Duodenal mucosa (tissue), 2 donors: ENCODE measurements at regions not wholly inside any gene's neighbourhood (a gene's known extent, or its start where the extent isn't known, plus 50 kb on each side); places are given as distances from the start of the nearest gene placed in this dataset.
"Not testable (repeated sequence)": the region's sequence is repeated elsewhere in the genome, so short reads cannot be mapped to it uniquely, and the experiment has no call there.

Experiments
- H3K27ac ChIP-seq: one replicate; pipeline ENCODE4 v1.7.0; 2013; ENCODE audit warnings: low read depth, low read length
- H3K27me3 ChIP-seq, 2 donors: one replicate each; pipeline ENCODE4 v1.7.0; 2013; ENCODE audit warnings: low read length in 2 of 2, control low read depth in 1 of 2; ENCODE audit not compliant: insufficient read depth in 2 of 2, control insufficient read depth in 1 of 2
- H3K36me3 ChIP-seq, 2 donors: one replicate each; pipeline ENCODE4 v1.7.0; 2013; ENCODE audit warnings: low read length in 2 of 2, control low read depth in 1 of 2; ENCODE audit not compliant: insufficient read depth in 2 of 2, control insufficient read depth in 1 of 2
- H3K4me1 ChIP-seq, 2 donors: one replicate each; pipeline ENCODE4 v1.7.0; 2013; ENCODE audit warnings: low read length in 2 of 2, control low read depth in 1 of 2; ENCODE audit not compliant: insufficient read depth in 2 of 2, control insufficient read depth in 1 of 2
- H3K4me3 ChIP-seq, 2 donors: one replicate each; pipeline ENCODE4 v1.7.0; 2013; ENCODE audit warnings: low read length in 2 of 2, low read depth in 1 of 2
- H3K9ac ChIP-seq, 2 donors: one replicate each; pipeline ENCODE4 v1.7.0; 2013; ENCODE audit warnings: low read length in 2 of 2, low read depth in 1 of 2
- H3K9me3 ChIP-seq, 2 donors: one replicate each; pipeline ENCODE4 v1.7.0; 2013; ENCODE audit warnings: low read length in 2 of 2, control low read depth in 1 of 2; ENCODE audit not compliant: control insufficient read depth in 1 of 2

- H3K4me1 ChIP-seq = no peaks in the 10 kb centered on the region
- H3K9me3 ChIP-seq = no peaks in the 10 kb centered on the region
- H3K27me3 ChIP-seq = no peaks in the 10 kb centered on the region
- no peaks in the 10 kb centered on the region for H3K36me3 ChIP-seq
- H3K27ac ChIP-seq = no peak overlapping the region
- H3K4me3 ChIP-seq = no peak overlapping the region
- no peak overlapping the region for H3K9ac ChIP-seq
Measured at GRCh38 chr17:71188811-71189492, 931.9 kb upstream of the SOX9 start.

- no peak overlapping the region for H3K27ac ChIP-seq
- H3K4me3 ChIP-seq = no peak overlapping the region
- no peaks in the 10 kb centered on the region for H3K4me1 ChIP-seq
- H3K9me3 ChIP-seq = no peaks in the 10 kb centered on the region
- no peaks in the 10 kb centered on the region for H3K27me3 ChIP-seq
- no peak overlapping the region for H3K9ac ChIP-seq
- H3K36me3 ChIP-seq = no peaks in the 10 kb centered on the region
Measured at GRCh38 chr17:71189493-71189831, 931.4 kb upstream of the SOX9 start.

- H3K27me3 ChIP-seq = no peaks in the 10 kb centered on the region
- H3K4me1 ChIP-seq = no peaks in the 10 kb centered on the region
- H3K27ac ChIP-seq = no peak overlapping the region
- H3K4me3 ChIP-seq = no peak overlapping the region
- H3K9me3 ChIP-seq = no peaks in the 10 kb centered on the region
- no peaks in the 10 kb centered on the region for H3K36me3 ChIP-seq
- no peak overlapping the region for H3K9ac ChIP-seq
Measured at GRCh38 chr17:71192039-71192555, 928.7 kb upstream of the SOX9 start.

GRCh38 chr17:71192848-71193247 is 928.0 kb upstream of the SOX9 start:
- H3K27ac ChIP-seq = no peak overlapping the region
- no peak overlapping the region for H3K9ac ChIP-seq
- H3K9me3 ChIP-seq = no peaks in the 10 kb centered on the region
- no peaks in the 10 kb centered on the region for H3K4me1 ChIP-seq
- no peaks in the 10 kb centered on the region for H3K27me3 ChIP-seq
- H3K4me3 ChIP-seq = no peak overlapping the region
- H3K36me3 ChIP-seq = no peaks in the 10 kb centered on the region

GRCh38 chr17:71200597-71200996 is 920.2 kb upstream of the SOX9 start:
- Histone ChIP-seq H3K4me3 (no peak overlapping the region), H3K36me3 (no peaks in the 10 kb centered on the region)

GRCh38 chr17:71201639-71202038 is 919.2 kb upstream of the SOX9 start:
- no peaks in the 10 kb centered on the region for H3K36me3 ChIP-seq
- no peak overlapping the region for H3K9ac ChIP-seq
- H3K27ac ChIP-seq = no peak overlapping the region
- H3K4me3 ChIP-seq = no peak overlapping the region
- H3K27me3 ChIP-seq = no peaks in the 10 kb centered on the region
- H3K9me3 ChIP-seq = no peaks in the 10 kb centered on the region
- H3K4me1 ChIP-seq = no peaks in the 10 kb centered on the region

More at GRCh38 chr17:71200597-71200996, 920.2 kb upstream of the SOX9 start:
- Histone ChIP-seq H3K27me3 (no peaks in the 10 kb centered on the region), H3K4me1 (no peaks in the 10 kb centered on the region), H3K9me3 (no peaks in the 10 kb centered on the region), H3K27ac (no peak overlapping the region), H3K9ac (no peak overlapping the region)

GRCh38 chr17:71202449-71202848 is 918.4 kb upstream of the SOX9 start:
- Histone ChIP-seq H3K4me3 (no peak overlapping the region), H3K27me3 (no peaks in the 10 kb centered on the region), H3K9ac (no peak overlapping the region), H3K9me3 (no peaks in the 10 kb centered on the region), H3K4me1 (no peaks in the 10 kb centered on the region), H3K27ac (no peak overlapping the region), H3K36me3 (no peaks in the 10 kb centered on the region)

GRCh38 chr17:71203953-71204352 is 916.9 kb upstream of the SOX9 start:
- Histone ChIP-seq H3K27me3 (no peaks in the 10 kb centered on the region), H3K27ac (no peak overlapping the region), H3K4me3 (no peak overlapping the region), H3K36me3 (no peaks in the 10 kb centered on the region), H3K4me1 (no peaks in the 10 kb centered on the region), H3K9ac (no peak overlapping the region), H3K9me3 (no peaks in the 10 kb centered on the region)

GRCh38 chr17:71205951-71206350 is 914.9 kb upstream of the SOX9 start:
- not testable (repeated sequence) for H3K36me3 ChIP-seq, H3K9ac ChIP-seq, H3K27ac ChIP-seq, H3K9me3 ChIP-seq, H3K4me1 ChIP-seq, H3K27me3 ChIP-seq, H3K4me3 ChIP-seq

GRCh38 chr17:71208111-71208704 is 912.6 kb upstream of the SOX9 start:
- H3K27ac ChIP-seq = no peak overlapping the region
- no peaks in the 10 kb centered on the region for H3K4me1 ChIP-seq
- no peak overlapping the region for H3K9ac ChIP-seq
- H3K36me3 ChIP-seq = no peaks in the 10 kb centered on the region
- no peaks in the 10 kb centered on the region for H3K27me3 ChIP-seq
- H3K4me3 ChIP-seq = no peak overlapping the region
- H3K9me3 ChIP-seq = no peaks in the 10 kb centered on the region
